HG03432 (cell line): ENCODE measurements at regions not wholly inside any gene's neighbourhood (a gene's known extent, or its start where the extent isn't known, plus 50 kb on each side); places are given as distances from the start of the nearest gene placed in this dataset.

Source experiments
- ATAC-seq: cut with Tn5 transposase; IDR thresholded peaks from one replicate; pipeline ENCODE4 v1.9.1; 2021; ENCODE audit warnings: mild to moderate bottlenecking, moderate library complexity; ENCODE audit not compliant: unreplicated experiment

DNA sequence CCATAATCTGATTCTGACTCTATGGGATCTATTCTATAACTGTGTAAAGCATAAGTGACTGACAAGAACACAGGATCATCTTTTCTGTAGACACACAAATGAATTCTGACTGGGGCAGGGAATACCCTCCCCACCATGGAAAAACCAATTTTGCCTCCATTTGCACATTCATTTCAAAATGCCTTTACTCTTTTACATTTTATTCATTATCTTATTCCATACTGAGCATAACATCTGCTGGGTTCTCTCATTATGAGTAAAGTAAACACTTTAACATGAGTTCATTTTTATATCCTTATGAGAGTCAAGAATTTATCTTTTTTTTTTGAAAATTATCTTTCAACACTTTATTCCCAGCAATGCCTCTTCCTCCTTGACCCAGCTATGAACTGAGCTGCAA lies 163.5 kb downstream of the RNF152 start:
- no peak for ATAC-seq

DNA sequence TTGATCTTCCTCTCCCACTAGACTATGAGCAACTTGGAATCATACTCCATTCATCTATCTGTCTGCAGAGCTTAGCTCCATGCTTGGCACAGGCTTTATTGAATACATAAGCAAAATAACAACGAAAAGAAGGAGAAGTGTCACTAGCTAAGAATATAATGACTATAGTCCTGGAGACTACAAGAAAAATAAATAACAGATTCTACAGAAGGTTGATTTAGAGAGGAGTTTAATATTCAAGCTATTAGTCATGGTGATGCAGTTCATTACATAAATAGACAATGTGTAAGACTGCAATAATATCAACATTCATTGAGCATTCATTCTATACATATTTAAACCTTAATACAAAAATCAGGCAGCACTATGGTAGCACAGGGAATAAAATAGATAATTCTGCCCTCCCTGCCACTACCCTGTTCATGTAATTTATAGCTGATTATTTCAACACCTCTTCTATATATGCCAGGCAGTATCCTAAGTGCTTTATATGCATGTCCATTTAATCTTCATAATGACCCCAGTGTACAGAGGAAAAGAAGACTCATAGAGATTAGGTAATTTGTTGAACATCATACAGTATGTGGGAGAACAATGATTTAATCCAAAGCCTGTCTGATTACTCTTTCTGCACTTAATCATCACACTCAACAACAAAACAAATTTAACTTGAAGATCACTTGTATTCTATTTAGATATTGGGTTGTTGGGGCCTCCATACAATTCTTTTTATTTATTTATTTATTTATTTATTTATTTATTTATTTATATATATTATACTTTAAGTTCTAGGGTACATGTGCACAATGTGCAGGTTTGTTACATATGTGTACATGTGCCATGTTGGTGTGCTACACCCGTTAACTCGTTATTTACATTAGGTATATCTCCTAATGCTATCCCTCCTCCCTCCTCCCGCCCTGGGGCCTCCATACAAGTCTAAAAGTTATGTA lies 165.3 kb downstream of the RNF152 start:
- no peak for ATAC-seq

DNA sequence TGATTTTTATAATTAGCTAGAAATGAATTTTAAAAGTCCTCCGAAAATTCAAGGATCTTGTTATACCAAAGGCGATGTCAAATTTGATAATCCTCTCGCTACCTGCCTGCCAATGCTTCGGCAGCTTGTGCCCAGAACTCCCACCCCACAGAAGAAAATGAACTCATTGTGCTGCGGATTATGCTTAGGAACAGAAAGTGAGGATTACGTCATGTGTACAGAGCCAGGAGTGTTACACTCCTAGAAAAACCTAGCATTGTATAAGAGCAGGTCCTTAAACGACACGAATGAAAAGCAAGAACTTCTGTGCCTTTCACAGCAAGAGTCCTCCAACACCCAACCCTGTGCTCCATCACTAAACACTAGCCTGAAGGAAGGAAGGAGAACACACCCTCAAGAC lies 168.3 kb downstream of the RNF152 start:
- ATAC-seq = no peak

DNA sequence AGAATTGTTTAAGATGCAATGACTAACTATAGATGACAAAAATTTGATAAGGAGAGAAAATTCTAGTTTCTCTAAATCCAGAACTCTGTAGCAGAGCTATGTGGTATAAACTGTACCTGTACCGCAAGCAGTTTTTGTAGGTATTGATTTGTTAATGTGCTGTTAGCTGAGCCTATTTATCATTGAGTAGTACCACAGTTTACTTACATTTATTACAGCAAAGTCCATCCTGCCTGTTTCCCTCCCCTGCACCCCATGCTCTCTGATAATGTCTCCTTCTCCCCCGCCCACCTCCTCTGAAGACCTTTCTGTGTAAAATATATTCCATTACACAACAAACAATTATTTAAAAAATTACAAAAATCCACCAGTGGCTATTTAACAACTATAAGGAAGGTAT lies 170.6 kb downstream of the RNF152 start:
- no peak for ATAC-seq

DNA sequence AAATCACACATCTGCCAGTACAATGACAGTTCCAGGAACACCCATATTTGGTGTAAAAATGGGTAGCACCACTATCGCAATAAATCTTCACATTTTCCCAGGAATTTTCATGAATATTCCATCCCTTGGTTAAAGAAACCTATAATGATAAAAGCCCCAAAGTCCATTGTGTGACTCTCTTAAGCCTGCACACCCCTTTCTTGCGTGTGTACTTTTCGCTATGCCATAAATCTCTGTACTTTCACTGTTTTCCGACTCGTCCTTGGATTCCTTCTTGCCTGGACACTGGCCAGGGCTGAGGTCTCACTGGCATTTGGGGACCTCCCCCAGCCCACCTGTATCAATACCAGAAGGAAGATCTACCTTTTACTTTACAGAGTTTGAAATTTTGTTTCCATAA lies 172.3 kb downstream of the RNF152 start:
- ATAC-seq = no peak

DNA sequence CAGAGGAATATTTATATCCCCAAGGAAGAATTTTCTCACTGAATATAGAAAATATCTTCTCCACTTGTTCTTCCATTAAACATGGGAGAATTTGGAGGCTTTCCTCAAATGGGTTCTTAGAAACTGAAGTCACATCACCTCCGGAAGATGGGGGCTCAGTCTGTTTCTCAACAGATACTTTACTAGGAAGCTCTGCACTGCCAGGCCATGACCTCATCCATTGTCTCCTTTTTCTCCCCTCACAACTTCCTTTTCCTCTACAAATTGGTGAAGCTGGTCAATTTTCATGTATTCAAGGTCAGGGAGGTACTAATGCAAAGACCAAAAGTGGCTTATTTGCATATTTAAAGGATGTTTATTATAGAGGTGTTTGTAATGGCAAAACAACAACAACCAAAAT lies 173.1 kb downstream of the RNF152 start:
- ATAC-seq = no peak

DNA sequence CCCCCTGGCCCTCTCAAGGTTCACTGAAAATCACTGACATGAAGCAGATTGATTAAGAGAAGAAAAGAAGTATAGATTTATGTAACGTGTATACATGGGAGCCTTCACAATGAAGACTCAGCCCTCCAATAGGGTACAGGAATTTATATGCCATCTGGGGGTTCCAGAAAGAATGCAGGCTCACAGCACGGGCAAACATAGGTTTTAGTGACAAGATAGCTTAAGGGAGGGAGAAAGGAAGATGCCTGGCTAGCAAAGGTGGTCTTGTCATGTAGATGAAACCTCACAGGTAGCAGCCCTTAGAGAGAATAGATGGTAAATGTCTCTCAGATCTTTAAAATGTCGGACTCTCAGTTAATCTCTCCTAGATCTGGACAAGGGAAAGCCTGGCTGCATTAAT lies 173.9 kb downstream of the RNF152 start:
- ATAC-seq = no peak

DNA sequence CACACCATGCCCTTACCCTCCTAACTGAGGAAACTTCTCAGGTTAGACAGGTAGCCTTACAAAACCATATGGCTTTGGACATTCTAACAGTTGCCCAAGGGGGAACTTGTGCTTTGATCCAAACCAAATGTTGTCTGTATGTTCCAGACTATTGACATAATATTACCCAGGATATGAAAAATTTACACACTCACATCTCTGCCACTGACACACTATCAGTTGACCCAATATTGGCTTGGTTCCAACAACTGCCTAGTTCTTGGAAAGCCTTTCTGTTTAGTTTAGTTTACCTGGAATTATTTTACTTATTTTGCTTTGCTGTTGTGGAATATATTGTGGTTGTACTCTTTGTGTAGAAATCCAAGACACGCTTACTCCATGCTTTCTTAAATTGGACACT lies 178.4 kb downstream of the RNF152 start:
- no peak for ATAC-seq

DNA sequence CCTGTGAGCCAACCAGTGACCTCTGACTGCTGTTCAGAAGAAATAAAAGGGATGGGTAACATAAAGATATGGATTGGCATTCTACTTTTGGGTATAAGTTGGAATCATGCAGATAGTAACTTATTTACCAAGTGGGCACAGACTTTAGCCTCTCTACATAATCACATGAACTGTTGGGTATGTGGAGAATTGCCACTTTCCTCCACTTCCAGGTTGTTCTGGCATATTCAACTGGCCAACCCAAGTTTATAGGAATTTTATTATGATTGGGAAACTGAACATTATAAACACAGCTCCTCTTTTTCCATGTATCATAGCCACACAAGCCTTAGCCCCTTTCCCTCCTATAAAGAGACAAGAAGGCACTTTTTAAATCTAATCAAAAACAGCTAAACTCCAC lies 179.3 kb downstream of the RNF152 start:
- no peak for ATAC-seq

DNA sequence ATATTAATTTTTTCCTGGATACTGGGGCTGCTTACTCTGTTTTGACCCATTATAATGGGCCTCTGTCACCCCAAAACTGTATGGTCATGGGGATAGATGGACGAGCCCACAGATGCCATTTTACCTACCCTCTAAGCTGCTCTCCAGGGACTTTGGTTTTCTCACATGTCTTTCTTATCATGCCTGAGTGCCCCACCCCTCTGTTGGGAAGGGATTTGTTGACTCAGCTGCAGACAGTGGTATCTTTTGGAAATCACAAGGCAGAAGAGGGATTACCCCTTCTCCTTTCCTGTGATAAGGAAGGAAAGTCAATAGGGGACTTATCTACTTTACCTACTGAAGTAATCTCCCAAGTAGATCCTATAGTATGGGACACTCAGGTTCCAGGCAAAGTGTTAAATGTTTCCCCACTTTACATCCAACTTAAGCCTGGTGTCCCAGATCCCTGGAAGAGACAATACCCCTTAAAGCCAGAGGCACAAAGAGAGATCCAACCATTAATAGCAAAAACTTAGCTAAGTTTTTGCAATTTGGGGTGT lies 182.7 kb downstream of the RNF152 start:
- no peak for ATAC-seq

DNA sequence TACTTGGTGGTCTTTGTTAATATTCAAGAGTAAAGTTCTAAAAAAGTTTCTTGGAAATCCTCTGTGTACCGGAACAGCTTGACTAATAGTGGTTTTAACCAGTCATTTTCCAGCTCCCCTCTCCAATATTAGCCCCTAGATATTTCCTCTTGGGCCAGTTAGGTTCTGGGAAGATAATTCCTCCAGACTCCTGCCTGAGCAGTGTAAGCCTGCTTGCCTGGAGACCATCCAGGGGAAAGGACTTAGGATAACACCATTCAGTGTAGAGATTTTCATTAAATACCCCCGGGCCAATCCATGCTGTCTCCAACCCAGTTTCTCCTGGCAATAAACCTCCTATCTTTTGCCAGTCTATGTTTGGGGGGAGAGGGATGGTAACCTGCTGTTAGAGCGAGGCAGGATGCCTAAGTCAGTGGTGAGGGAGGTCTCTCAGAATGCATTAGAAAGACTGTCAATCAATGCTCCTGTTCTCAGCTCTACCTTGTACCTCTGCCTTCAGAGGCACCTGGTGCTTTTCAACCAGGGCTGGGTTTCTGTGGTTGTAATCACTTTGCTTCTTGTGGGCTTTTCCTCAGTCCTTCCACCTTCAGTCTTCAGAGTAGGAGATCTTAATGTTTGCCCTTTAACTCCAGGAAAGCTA lies 186.4 kb downstream of the RNF152 start:
- ATAC-seq = no peak

DNA sequence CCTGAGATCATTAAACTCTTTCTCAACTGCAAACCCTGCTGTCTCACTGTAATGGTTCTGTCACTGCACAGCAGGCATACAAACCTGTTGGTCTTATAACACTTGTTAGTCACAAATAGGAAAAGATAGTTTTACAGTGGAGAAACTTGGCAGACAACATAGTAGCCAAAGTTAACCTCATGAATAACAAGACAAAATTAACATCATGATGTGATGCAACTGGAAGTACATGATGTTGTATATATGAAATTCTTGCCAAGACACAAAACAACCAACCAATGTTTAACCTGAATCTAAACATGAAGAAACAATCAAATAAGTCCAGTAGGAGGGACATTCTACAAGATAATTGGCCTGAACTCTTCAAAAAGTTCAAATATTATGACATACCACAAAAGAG lies 189.3 kb downstream of the RNF152 start:
- no peak for ATAC-seq

DNA sequence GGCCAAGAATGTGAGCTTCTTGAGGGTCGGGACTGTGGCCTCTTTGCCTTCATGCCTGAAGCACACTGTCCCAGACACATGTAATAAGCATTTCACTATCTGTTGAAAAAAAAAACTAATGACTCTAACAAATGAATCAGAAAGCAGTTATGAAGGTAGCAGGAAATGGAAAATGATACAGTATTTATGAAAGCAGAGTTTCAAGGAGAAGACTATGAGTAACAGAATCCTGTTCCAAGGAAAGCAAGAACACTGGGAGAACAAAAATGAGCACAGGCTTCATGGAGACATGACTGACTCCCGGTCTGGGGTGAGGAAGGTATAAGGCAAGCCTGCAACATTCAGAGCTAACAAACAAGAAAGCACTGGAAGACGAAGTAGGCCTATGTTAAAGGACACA lies 190.8 kb downstream of the RNF152 start:
- ATAC-seq = no peak

DNA sequence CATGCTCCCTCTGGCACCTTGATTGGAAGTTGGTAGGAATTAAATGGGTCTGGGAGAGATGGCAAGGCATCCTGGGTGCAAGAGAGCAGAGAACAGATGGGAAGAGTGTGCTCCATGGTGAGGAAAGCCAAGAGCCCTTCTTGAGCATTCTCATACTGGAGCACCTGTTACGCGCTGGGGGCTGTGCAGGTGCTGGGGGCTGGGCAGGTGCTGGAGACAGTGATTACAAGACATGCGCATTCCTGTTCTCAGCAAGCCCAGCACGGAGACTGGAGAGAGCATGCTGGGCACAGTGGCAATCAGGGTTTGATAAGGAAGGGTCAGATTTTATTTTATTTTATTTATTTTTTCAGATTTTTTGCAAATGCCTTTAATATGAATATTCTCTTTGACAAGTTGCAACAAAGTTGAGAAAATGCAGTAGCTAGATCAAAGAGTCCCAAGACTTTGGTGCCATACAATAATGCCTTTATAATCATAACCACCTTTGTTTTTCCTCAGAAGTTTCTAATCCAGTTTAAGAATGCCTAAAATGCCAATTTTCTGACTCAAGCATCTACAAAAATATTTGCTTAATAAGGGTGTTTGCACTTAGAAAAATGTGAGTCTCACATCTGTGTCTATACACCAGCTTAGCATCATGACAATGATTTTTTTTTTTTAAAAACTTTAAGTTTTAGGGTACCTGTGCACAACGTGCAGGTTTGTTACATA lies 193.3 kb downstream of the RNF152 start:
- ATAC-seq = no peak

DNA sequence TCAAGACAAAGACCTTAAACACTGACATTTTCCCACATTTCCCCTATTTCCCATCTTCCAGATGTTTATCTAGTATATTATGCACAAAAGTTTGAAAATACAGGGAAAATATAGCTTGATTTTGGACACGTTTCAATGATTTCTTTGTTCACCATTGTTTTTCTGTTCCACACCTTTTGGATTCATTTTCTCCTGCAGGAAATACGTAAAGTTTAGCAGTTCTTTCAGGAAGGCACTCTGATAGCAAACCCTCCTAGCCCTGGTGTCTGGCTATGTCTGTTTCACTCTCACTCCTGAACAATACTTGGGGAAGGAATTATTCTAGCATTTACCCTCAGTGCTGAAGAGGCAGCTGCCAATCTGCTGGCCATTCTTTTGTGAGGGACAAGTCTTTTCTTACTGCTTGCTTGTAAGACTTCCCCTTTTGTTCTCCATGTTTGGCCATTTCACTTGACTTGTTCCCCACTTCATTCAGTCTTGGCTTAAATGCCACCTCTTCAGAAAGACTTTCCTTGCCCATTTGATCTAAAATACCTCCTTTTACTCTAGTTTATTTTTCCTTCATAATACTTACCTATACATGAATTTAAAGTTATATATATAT lies 195.4 kb downstream of the RNF152 start:
- ATAC-seq = no peak

DNA sequence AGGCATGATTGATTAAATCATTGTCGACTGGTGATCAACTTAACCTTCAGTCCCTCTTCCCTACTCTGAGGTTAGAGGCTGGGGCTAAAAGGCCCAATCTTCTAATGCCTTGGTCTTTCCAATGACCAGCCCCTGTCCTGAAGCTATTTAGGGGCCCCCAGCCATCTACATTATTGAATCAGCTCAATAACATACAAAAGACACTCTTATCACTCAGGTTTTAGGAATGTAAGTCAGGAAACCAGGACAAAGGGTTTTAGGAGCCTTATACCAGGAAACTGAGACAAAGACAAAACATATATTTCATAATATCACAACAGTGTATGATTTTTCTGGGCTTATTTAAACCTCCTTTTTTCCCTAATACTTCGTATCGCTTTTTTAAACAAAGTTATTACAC lies 198.6 kb downstream of the RNF152 start:
- no peak for ATAC-seq

DNA sequence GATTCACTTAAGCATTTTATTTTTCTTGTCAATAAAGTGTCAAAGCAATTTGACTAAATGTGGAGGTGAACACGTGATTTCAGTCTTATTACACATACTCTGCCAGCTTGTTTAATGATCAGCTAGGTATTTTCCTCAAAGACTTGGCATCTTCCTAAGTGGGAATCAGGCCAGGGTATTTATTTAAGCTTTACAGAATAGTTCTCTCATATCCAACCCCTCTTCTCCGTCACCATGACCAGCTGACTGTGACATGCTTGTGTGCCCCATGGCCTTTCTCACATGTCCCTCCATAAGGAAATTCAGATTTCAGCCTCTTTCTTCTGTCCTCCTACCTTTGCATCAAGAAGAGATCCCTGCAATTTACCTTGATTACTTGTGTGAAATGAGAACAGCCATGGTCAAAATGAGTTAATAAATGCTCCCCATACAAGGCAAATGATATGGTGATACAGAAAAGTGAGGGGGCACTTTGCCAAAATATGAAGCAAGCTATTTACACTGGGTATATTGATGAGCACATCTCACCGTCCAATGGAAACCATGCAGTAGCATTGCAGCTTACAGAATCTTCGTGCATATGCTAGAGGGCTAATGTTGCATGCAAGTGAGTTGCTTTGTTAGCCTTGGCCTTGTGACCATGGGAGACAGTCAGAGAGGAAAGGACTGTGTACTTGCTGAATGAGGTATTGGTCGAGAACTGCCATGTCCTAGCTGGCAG lies 202.2 kb downstream of the RNF152 start:
- no peak for ATAC-seq

DNA sequence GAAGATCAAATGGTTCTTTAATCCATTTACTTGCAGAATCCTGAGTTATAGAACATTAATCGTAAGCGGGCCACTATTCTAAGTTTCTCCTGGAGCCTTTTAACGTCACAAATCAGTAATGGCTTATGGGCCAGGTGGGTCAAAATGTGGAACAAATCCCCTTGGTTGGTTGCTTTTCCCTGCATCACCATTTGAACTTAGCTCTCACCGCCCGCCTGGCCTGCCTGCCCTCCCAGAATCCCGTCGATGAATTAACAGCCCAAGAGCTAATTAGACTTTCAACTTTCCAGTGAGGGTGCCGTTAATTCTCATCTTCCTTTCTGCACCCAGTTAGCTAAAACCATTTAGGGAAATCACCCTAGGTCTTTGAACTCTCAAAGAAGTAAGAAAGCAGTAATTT lies 205.5 kb downstream of the RNF152 start:
- ATAC-seq = no peak

DNA sequence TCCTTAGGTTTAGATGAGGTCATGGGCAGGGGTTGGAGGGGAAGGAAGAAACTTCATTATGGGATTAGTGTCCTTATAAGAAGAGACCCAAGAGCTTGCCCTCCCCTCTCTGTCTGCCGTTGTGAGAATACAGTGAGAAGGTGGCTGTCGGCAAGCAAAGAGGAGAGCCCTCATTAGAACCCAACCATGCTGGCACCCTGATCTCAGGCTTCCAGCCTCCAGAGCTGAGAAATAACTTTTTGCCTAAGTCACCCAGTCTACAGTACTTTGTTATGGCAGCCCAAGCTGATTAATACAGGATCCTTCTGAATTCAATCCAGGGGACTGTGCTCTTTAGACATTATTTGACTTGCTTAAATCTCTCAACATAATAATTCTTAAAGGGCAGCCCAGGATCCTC lies 209.0 kb downstream of the RNF152 start:
- no peak for ATAC-seq

DNA sequence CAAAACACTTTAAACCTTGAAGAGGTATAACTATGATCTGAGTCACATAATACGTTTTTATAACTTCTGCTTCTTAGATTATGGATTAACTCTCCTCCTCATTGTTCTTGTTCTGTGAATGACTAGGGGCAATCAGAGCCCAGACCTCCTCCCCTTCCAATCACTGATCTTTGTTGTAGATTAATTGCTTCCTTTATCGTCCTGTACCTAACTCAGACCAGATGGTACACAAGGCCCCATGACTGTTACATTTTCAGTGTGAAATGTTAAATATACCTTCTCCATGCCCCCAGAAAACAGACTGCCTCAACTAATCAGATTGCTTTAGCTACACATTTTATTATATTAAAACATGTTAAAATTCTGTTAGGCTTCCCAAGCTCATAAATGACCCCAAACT lies 211.7 kb downstream of the RNF152 start:
- ATAC-seq = no peak

DNA sequence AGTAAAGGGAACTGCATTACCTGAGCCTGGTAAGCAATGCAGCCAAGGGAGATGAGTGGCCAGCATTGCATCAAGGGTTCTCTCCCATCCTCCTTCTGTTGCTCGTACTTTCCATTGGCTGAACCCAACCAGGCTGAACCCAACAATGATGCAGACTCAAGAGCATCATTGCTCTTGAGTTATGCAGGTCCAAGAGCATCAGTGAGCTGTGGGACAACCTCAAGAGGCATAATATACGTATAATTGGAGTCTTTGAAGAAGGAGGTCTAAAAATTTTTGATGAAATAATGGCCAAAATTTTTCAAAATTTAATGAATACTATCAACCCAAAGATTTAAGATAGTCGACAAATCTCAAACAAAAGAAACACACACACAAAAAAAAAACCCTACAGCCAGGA lies 213.0 kb downstream of the RNF152 start:
- no peak for ATAC-seq
